Astrocyte (in vitro differentiated cells and primary cell): ENCODE measurements at regions not wholly inside any gene's neighbourhood (a gene's known extent, or its start where the extent isn't known, plus 50 kb on each side); places are given as distances from the start of the nearest gene placed in this dataset.

Experiments
- CTCF ChIP-seq: IDR thresholded peaks from 2 replicates; pipeline ENCODE4 v1.5.1; 2011; ENCODE audit warnings: low read depth, mild to moderate bottlenecking, inconsistent platforms, low read length, moderate library complexity; ENCODE audit not compliant: insufficient read depth
- EZH2 ChIP-seq: IDR thresholded peaks from 2 replicates; pipeline ENCODE4 v1.6.1; 2012; ENCODE audit warnings: mild to moderate bottlenecking, low read length, inconsistent platforms; ENCODE audit not compliant: insufficient read depth

GRCh38 chr2:11008773-11009172 lies 97.0 kb downstream of the KCNF1 start:
- TF ChIP-seq CTCF (no peak), EZH2 (no peak)
